Breast epithelium (tissue), 3 donors: ENCODE measurements at regions not wholly inside any gene's neighbourhood (a gene's known extent, or its start where the extent isn't known, plus 50 kb on each side); places are given as distances from the start of the nearest gene placed in this dataset.

Source experiments
- POLR2AphosphoS5 ChIP-seq, 3 donors: sonication (generic); formaldehyde crosslinking; IDR thresholded peaks; one replicate each; pipeline ENCODE4 v1.6.1; 2017; ENCODE audit warnings: antibody characterized with exemption in 3 of 3
- TF ChIP-seq, protein P1 (sequence below), 3 donors: fragments of 450-650 bp; IDR thresholded peaks; one replicate each; pipeline ENCODE4 v1.5.1; 2016 to 2017; ENCODE audit warnings: antibody characterized with exemption in 3 of 3, mild to moderate bottlenecking in 3 of 3, moderate library complexity in 3 of 3

- TF ChIP-seq, protein P1, sequence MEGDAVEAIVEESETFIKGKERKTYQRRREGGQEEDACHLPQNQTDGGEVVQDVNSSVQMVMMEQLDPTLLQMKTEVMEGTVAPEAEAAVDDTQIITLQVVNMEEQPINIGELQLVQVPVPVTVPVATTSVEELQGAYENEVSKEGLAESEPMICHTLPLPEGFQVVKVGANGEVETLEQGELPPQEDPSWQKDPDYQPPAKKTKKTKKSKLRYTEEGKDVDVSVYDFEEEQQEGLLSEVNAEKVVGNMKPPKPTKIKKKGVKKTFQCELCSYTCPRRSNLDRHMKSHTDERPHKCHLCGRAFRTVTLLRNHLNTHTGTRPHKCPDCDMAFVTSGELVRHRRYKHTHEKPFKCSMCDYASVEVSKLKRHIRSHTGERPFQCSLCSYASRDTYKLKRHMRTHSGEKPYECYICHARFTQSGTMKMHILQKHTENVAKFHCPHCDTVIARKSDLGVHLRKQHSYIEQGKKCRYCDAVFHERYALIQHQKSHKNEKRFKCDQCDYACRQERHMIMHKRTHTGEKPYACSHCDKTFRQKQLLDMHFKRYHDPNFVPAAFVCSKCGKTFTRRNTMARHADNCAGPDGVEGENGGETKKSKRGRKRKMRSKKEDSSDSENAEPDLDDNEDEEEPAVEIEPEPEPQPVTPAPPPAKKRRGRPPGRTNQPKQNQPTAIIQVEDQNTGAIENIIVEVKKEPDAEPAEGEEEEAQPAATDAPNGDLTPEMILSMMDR (IDR thresholded peaks at IDR 0.05) = no peak
- TF ChIP-seq POLR2AphosphoS5 (IDR thresholded peaks at IDR 0.05) = no peak
Observed at GRCh38 chr3:80668600-80669294, 900.9 kb upstream of the ROBO1 start.
